Mucosa of descending colon (tissue), 3 donors: ENCODE measurements at regions not wholly inside any gene's neighbourhood (a gene's known extent, or its start where the extent isn't known, plus 50 kb on each side); places are given as distances from the start of the nearest gene placed in this dataset.
A peak's percentile ranks its signal among the peaks of the same experiment; 100 is the strongest.

Source experiments
- ATAC-seq: fragments of 200-7000 bp; cut with Tn5 transposase; one replicate; pipeline ENCODE4 v1.9.1; 2020; ENCODE audit warnings: mild to moderate bottlenecking, moderate library complexity
- DNase-seq, 3 donors: peaks; one replicate each; pipeline ENCODE4 v3.0.0-alpha.2; 2020
- H3K36me3 ChIP-seq: fragments of 200-600 bp; one replicate; pipeline ENCODE4 v1.8.0; 2021; ENCODE audit warnings: low read depth, mild to moderate bottlenecking
- H3K4me1 ChIP-seq: fragments of 200-600 bp; one replicate; pipeline ENCODE4 v1.8.0; 2021; ENCODE audit warnings: low read depth, mild to moderate bottlenecking
- H3K4me3 ChIP-seq: fragments of 200-600 bp; one replicate; pipeline ENCODE4 v1.8.0; 2021; ENCODE audit warnings: mild to moderate bottlenecking
- H3K9me3 ChIP-seq: fragments of 200-600 bp; one replicate; pipeline ENCODE4 v1.8.0; 2021; ENCODE audit warnings: mild to moderate bottlenecking
- intact Hi-C, 2 donors: fragments of 100-400 bp; cut with DNase I in 1 of 2; cut with micrococcal nuclease in 1 of 2; formaldehyde crosslinking; loops; one replicate each; pipeline versions ENCODE4 v1.11.0 to v1.11.1; 2022; cut with DNase I, micrococcal nuclease
- TF ChIP-seq, protein P1 (sequence below): fragments of 200-600 bp; IDR thresholded peaks from one replicate; pipeline ENCODE4 v1.8.0; 2022; ENCODE audit warnings: antibody characterized with exemption, mild to moderate bottlenecking
- donor health status: DM: no; HTN: no; CAD: no; lungs with moderate emphysema.
- donor health status: DM: no; HTN: no; CAD: no.
- donor health status: DM: no; HTN: yes; CAD: no.

DNA sequence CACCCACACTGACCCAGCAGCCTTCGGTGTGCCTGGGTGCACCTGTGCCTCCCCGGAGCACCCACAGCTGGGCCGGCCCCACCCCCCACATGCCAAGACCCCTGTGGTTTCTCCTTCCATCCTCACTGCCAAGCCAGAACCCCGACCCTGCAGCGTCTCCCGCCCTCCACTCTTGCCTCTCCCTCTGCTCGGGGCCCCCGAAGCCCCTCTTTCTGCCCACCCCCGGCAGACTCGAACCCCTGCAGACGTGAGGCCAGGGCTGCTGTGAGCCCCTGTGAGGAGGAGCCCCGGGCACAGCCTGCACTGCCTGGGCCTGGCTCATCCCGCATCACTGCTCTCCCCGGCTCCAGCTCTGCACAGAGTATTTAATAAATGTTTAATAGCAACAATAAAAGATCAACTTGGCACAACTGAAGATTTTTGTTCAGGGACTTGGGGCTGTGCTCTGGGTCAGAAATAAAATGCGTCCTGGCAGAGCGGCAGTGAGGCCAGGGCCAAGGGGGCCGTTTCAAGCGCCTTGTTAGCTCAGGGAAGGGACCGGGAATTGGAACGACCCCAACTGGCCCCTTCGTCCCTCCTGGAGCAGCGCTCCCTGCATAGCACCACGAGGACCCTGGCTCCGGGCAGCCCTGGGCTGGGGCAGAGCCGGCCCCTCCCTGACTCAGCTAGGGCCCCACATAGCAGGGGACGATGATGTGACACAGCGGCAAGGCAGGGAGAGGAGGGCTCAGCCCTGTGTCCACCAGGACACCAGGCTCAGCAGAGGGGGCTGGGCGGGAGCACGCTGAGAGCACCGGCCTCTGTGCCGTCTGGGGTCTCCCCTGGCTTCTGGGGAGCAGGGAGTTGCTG lies 520.8 kb downstream of the BRD1 start:
- TF ChIP-seq, protein P1, sequence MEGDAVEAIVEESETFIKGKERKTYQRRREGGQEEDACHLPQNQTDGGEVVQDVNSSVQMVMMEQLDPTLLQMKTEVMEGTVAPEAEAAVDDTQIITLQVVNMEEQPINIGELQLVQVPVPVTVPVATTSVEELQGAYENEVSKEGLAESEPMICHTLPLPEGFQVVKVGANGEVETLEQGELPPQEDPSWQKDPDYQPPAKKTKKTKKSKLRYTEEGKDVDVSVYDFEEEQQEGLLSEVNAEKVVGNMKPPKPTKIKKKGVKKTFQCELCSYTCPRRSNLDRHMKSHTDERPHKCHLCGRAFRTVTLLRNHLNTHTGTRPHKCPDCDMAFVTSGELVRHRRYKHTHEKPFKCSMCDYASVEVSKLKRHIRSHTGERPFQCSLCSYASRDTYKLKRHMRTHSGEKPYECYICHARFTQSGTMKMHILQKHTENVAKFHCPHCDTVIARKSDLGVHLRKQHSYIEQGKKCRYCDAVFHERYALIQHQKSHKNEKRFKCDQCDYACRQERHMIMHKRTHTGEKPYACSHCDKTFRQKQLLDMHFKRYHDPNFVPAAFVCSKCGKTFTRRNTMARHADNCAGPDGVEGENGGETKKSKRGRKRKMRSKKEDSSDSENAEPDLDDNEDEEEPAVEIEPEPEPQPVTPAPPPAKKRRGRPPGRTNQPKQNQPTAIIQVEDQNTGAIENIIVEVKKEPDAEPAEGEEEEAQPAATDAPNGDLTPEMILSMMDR = no peak
- Histone ChIP-seq H3K36me3 (no peaks in the 10 kb centered on the region), H3K4me3 (no peak overlapping the region), H3K9me3 (no peaks in the 10 kb centered on the region), H3K4me1 (no peaks in the 10 kb centered on the region)
- intact Hi-C loops = no loop called here
- ATAC-seq = no peak
- no peak for DNase-seq

DNA sequence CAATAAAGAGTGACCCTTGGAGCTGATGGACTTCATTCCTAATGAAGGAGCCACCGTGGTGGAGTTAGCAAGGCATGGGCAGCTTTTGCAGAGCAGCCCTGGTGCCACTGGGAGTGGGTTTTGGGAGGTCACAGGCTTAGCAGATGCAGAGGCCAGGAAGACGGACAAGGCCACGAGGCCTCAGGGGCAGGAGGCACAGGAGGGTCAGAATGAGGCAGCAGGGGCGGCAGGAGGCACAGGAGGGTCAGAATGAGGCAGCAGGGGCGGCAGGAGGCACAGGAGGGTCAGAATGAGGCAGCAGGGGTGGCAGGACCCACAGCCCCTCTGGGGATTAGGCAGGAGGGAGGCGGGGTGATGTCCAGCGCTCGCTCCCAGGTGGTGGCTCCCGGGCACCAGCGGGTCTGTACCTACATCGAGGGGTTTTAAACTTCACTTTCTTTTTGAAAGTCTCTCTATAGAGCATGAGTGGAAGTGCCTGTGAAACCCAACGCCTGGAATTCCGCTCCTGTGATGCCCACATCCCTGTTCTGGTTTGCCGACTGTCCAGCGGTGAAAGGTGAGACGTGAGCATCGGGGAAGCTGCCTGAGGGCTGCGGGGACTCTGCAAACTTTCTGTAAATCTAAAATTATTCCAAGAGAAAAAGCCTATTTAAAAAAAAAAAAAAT lies 521.6 kb downstream of the BRD1 start:
- ATAC-seq (no peak), DNase-seq (no peak)
- H3K4me1 ChIP-seq = no peaks in the 10 kb centered on the region
- no peak overlapping the region for H3K4me3 ChIP-seq
- no peaks in the 10 kb centered on the region for H3K36me3 ChIP-seq
- TF ChIP-seq, protein P1 = no peak
- intact Hi-C loops = no loop called here
- H3K9me3 ChIP-seq = no peaks in the 10 kb centered on the region

- Histone ChIP-seq H3K4me3 (no peak overlapping the region), H3K36me3 (no peaks in the 10 kb centered on the region), H3K4me1 (no peaks in the 10 kb centered on the region), H3K9me3 (no peaks in the 10 kb centered on the region)
- DNase-seq (peak in 2 of 3 donors; percentile 66 to 78), ATAC-seq (peak; percentile 77)
- TF ChIP-seq, protein P1 = peak; percentile 85
- intact Hi-C loops = no loop called here
Measured at GRCh38 chr22:49305214-49305965, 522.3 kb downstream of the BRD1 start.

- H3K4me3 ChIP-seq = no peak overlapping the region
- no peak for ATAC-seq
- TF ChIP-seq, protein P1 = no peak
- H3K4me1 ChIP-seq = no peaks in the 10 kb centered on the region
- no peaks in the 10 kb centered on the region for H3K36me3 ChIP-seq
- intact Hi-C loops = no loop called here
- no peaks in the 10 kb centered on the region for H3K9me3 ChIP-seq
- no peak for DNase-seq
Measured at GRCh38 chr22:49303781-49304461, 523.8 kb downstream of the BRD1 start.

DNA sequence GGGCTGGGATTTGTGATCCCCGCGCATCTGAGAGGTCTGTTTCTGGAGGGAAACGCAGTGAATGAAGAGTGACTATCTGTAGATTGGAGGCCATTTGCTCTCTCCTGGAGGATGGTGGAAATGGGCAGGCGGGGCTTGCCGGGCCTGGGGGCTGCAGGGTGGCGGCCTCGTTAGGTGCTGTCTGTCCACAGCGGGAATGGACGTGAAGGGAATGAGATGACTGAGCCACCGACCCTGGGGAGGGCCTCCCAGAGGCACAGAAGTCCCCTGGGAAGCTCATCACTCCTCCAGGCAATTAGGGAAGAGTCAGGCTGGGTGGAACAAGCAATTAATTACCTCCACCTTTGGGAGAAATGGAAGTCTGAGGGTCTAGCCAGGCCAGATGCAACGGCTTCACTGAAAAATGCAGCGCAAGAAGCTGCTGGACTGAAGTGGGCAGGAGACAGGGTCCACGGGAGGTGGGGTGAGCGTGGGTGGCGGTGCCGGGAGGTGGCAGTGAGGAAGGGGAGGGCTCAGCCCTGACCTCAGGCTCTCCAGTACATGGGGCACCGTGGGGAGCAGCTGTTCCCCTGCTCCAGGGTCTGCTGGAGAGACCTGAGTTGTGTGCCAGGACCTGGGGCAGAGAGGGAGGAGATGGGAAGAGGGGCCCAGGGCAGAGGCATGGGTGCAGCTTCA lies 524.5 kb downstream of the BRD1 start:
- no peaks in the 10 kb centered on the region for H3K36me3 ChIP-seq
- intact Hi-C loops = no loop called here
- no peaks in the 10 kb centered on the region for H3K9me3 ChIP-seq
- no peaks in the 10 kb centered on the region for H3K4me1 ChIP-seq
- H3K4me3 ChIP-seq = no peak overlapping the region
- TF ChIP-seq, protein P1 = no peak
- ATAC-seq (no peak), DNase-seq (no peak)
